A673 (cell line): ENCODE measurements at regions not wholly inside any gene's neighbourhood (a gene's known extent, or its start where the extent isn't known, plus 50 kb on each side); places are given as distances from the start of the nearest gene placed in this dataset.

Source experiments
- BruUV-seq: library from RNA; stranded (reverse); fragments of 400-500 nt; replicated peaks from 2 replicates; lab custom pipeline; 2021; lab: Mats Ljungman, UMichigan
- CTCF ChIA-PET: fragments of 300-600 bp; sonication (Branson Sonifier 250); formaldehyde crosslinking; loops from one replicate; lab custom pipeline; 2022; ENCODE audit warnings: antibody characterized with exemption; lab: Charles Lee
- POLR2A ChIA-PET: fragments of 300-600 bp; sonication (Branson Sonifier 250); formaldehyde crosslinking; loops from one replicate; lab custom pipeline; 2022; ENCODE audit warnings: antibody characterized with exemption; ENCODE audit not compliant: low non-redundant PET; lab: Charles Lee
- DNase-seq: peaks from one replicate; pipeline ENCODE4 v3.0.0-alpha.2; 2015; ENCODE audit warnings: low spot score
- H3K27ac ChIP-seq: fragments of 200-600 bp; sonication (generic); 2 replicates; pipeline ENCODE4 v1.5.1; 2016; ENCODE audit warnings: mixed run types, low read depth, mild to moderate bottlenecking, mixed read lengths, antibody characterized with exemption, low read length; ENCODE audit not compliant: poor library complexity, severe bottlenecking
- H3K27me3 ChIP-seq: fragments of 200-600 bp; sonication (generic); replicated peaks from 2 replicates; pipeline ENCODE4 v1.6.1; 2017; ENCODE audit warnings: mixed run types, low read depth, mild to moderate bottlenecking, mixed read lengths, antibody characterized with exemption, low read length; ENCODE audit not compliant: insufficient read depth, poor library complexity
- H3K36me3 ChIP-seq: fragments of 200-600 bp; sonication (generic); 2 replicates; pipeline ENCODE4 v1.6.1; 2016; ENCODE audit warnings: mixed run types, mild to moderate bottlenecking, mixed read lengths, antibody characterized with exemption, low read length; ENCODE audit not compliant: insufficient read depth, poor library complexity, severe bottlenecking
- H3K4me1 ChIP-seq: fragments of 200-600 bp; sonication (generic); 2 replicates; pipeline ENCODE4 v1.6.1; 2017; ENCODE audit warnings: mixed run types, mild to moderate bottlenecking, mixed read lengths, antibody characterized with exemption, low read length; ENCODE audit not compliant: insufficient read depth, poor library complexity, severe bottlenecking
- H3K4me3 ChIP-seq: fragments of 200-600 bp; sonication (generic); 2 replicates; pipeline ENCODE4 v1.5.1; 2016; ENCODE audit warnings: low read depth, mixed run types, mild to moderate bottlenecking, mixed read lengths, low read length; ENCODE audit not compliant: poor library complexity, severe bottlenecking
- H3K9me3 ChIP-seq: fragments of 200-600 bp; sonication (generic); 2 replicates; pipeline ENCODE4 v1.6.1; 2016; ENCODE audit warnings: mixed run types, low read depth, mild to moderate bottlenecking, mixed read lengths, antibody characterized with exemption, low read length; ENCODE audit not compliant: poor library complexity, severe bottlenecking
- EZH2 ChIP-seq: fragments of 200-600 bp; sonication (generic); IDR thresholded peaks from 2 replicates; pipeline ENCODE4 v1.6.1; 2017; ENCODE audit warnings: borderline replicate concordance, low read depth, mild to moderate bottlenecking, mixed read lengths, antibody characterized with exemption, low read length; ENCODE audit not compliant: poor library complexity, severe bottlenecking
- intact Hi-C: fragments of 100-400 bp; cut with micrococcal nuclease; formaldehyde crosslinking; loops from one replicate; pipeline ENCODE4 v1.10.0; 2022; ENCODE audit not compliant: unreplicated experiment
- TF ChIP-seq, protein P1 (sequence below): fragments of 300-800, 200-600 bp; sonication (generic); conservative IDR thresholded peaks from 2 replicates; pipeline ENCODE4 v1.5.1; 2017; ENCODE audit warnings: low read depth, mild to moderate bottlenecking, antibody characterized with exemption, low read length, moderate library complexity, mixed read lengths

DNA sequence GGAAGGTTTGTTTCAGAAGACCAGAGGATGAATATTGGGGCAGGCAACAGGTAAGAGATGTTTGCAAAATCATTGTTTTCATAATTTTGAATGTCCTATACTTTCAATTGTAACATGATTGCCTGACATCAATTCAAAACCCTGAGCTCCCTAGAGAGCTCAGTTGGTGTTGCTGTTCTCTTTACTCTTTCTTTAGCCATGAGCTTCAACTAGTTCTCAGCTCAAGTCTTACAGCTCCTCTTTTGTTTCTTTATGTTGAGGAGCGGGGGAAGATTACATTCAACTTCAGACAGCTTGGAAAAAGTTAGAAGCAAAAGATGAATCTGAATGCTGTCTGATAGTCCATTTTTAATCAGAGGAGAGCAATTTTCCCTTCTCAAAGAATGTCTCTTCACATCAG is 144.8 kb upstream of the TACR1 start:
- Histone ChIP-seq H3K36me3 (no peaks in the 10 kb centered on the region), H3K27me3 (no peaks in the 10 kb centered on the region), H3K4me3 (no peak overlapping the region), H3K9me3 (no peaks in the 10 kb centered on the region), H3K4me1 (no peaks in the 10 kb centered on the region), H3K27ac (no peak overlapping the region)
- TF ChIP-seq, protein P1, sequence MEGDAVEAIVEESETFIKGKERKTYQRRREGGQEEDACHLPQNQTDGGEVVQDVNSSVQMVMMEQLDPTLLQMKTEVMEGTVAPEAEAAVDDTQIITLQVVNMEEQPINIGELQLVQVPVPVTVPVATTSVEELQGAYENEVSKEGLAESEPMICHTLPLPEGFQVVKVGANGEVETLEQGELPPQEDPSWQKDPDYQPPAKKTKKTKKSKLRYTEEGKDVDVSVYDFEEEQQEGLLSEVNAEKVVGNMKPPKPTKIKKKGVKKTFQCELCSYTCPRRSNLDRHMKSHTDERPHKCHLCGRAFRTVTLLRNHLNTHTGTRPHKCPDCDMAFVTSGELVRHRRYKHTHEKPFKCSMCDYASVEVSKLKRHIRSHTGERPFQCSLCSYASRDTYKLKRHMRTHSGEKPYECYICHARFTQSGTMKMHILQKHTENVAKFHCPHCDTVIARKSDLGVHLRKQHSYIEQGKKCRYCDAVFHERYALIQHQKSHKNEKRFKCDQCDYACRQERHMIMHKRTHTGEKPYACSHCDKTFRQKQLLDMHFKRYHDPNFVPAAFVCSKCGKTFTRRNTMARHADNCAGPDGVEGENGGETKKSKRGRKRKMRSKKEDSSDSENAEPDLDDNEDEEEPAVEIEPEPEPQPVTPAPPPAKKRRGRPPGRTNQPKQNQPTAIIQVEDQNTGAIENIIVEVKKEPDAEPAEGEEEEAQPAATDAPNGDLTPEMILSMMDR = no peak
- no peak for TF ChIP-seq EZH2
- intact Hi-C loops = no loop called here
- BruUV-seq = no TSS peak
- ChIA-PET POLR2A (no interaction called here), CTCF (no interaction called here)
- no peak for DNase-seq

DNA sequence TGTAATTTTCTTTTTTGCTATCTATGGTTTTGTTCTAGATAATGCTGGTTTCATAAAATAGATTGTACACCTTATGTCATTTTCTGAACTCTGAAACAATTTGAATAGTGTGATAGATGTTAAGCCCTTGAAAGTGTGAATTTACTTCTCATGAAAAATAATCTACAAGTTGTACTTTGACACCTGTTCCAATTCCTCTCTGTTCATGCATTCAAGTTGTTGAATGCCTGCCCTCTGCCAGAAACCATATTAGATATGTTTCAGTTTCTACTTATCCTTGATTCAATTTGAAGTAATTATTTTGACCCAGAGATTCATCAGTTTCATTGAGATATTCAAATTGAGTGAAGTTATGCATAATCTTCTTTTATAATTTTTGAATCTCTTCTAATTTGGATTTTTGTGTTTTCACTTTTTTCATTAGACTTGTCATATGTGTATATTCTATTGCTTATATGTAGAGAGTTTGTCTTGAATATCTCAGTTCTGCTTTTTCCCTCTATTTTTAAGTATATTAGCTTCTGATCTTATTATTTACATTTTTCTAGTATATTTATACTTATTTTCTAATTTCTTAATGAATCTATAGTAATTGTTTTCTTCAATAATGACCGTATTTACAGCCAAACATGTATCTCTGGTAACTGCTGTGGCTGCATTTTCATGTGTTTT is 143.3 kb upstream of the TACR1 start:
- H3K27ac ChIP-seq = no peak overlapping the region
- H3K9me3 ChIP-seq = no peaks in the 10 kb centered on the region
- no peak for DNase-seq
- intact Hi-C loops = no loop called here
- ChIA-PET POLR2A (no interaction called here), CTCF (no interaction called here)
- no peaks in the 10 kb centered on the region for H3K36me3 ChIP-seq
- no peaks in the 10 kb centered on the region for H3K27me3 ChIP-seq
- H3K4me3 ChIP-seq = no peak overlapping the region
- H3K4me1 ChIP-seq = no peaks in the 10 kb centered on the region
- BruUV-seq = no TSS peak
- TF ChIP-seq, protein P1 = no peak
- TF ChIP-seq EZH2 = no peak

DNA sequence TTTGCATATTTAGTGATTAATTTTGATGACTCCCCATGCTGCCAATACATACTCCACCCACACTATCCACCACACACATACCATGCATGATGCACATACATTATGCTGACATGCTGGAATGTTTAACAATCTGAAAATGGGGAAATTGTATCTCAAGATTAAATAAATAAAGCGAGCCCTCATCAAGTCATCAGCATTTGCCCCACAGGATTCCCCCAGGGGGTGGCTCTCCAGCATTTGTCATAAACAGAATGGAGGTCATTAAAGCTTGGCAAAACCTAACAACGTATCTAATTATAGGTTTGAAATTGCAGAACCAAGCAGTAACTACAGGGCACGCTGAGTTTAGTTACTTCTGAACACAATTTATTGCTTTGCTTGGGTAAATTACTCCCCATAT is 141.2 kb upstream of the TACR1 start:
- intact Hi-C loops = no loop called here
- H3K4me3 ChIP-seq = peak overlapping the region; percentile 3
- peak; percentile 60 for DNase-seq
- no peak overlapping the region for H3K27ac ChIP-seq
- H3K9me3 ChIP-seq = no peaks in the 10 kb centered on the region
- BruUV-seq = no TSS peak
- no peaks in the 10 kb centered on the region for H3K4me1 ChIP-seq
- ChIA-PET CTCF (no interaction called here), POLR2A (no interaction called here)
- H3K36me3 ChIP-seq = no peaks in the 10 kb centered on the region
- TF ChIP-seq, protein P1 = no peak
- no peak for TF ChIP-seq EZH2
- no peaks in the 10 kb centered on the region for H3K27me3 ChIP-seq
